SK-N-SH (cell line): ENCODE measurements at regions not wholly inside any gene's neighbourhood (a gene's known extent, or its start where the extent isn't known, plus 50 kb on each side); places are given as distances from the start of the nearest gene placed in this dataset.

Experiments
- CTCF ChIA-PET: fragments of 300-600, 350-600 bp; formaldehyde crosslinking; extraction: SDS; loops from one replicate; lab custom pipeline; 2021; lab: Yijun Ruan, JAX
- POLR2A ChIA-PET: fragments of 350-600 bp; sonication (Branson Sonifier 250); formaldehyde crosslinking; extraction: SDS; loops from one replicate; lab custom pipeline; 2020; ENCODE audit warnings: antibody characterized with exemption, inconsistent platforms; lab: Yijun Ruan, JAX
- DNase-seq: peaks from one replicate; pipeline ENCODE4 v3.0.0; 2012
- H2AFZ ChIP-seq: fragments of 200-600 bp; sonication (generic); 2 replicates; pipeline ENCODE4 v1.8.1; 2016; ENCODE audit warnings: antibody characterized with exemption, mild to moderate bottlenecking, low read depth
- H3F3A ChIP-seq: fragments of 200-600 bp; sonication (generic); replicated peaks from 2 replicates; pipeline ENCODE3; 2016; ENCODE audit warnings: antibody characterized with exemption, mild to moderate bottlenecking; ENCODE audit not compliant: insufficient read depth
- H3K27ac ChIP-seq, 2 experiments: fragments of 200-500 bp in 1 of 2; fragments of 200-600 bp in 1 of 2; sonication (Bioruptor generic) in 1 of 2; sonication (generic), shearing (Covaris generic) in 1 of 2; 2 replicates each; pipeline versions ENCODE4 v1.5.1 to v1.6.1; 2014 to 2016; ENCODE audit warnings: low read depth in 2 of 2, inconsistent platforms in 1 of 2, low read length in 1 of 2, mild to moderate bottlenecking in 1 of 2, mixed read lengths in 1 of 2
- H3K27me3 ChIP-seq: fragments of 200-600 bp; sonication (generic), shearing (Covaris generic); 2 replicates; pipeline ENCODE4 v1.6.1; 2016; ENCODE audit warnings: mixed run types; ENCODE audit not compliant: insufficient read depth
- H3K36me3 ChIP-seq, 2 experiments: fragments of 200-500 bp in 1 of 2; fragments of 200-600 bp in 1 of 2; sonication (Bioruptor generic) in 1 of 2; sonication (generic) in 1 of 2; replicated peaks in 1 of 2; 2 replicates each; pipeline versions ENCODE3 to v1.5.1; 2014 to 2016; ENCODE audit warnings: low read length in 1 of 2, mild to moderate bottlenecking in 1 of 2; ENCODE audit not compliant: insufficient read depth in 2 of 2, control insufficient read depth in 1 of 2
- H3K4me1 ChIP-seq, 2 experiments: fragments of 200-500 bp in 1 of 2; fragments of 200-600 bp in 1 of 2; sonication (Bioruptor generic) in 1 of 2; sonication (generic), shearing (Covaris generic) in 1 of 2; 2 replicates each; pipeline versions ENCODE4 v1.5.1 to v1.6.1; 2014 to 2016; ENCODE audit warnings: low read depth in 1 of 2, low read length in 1 of 2, mixed run types in 1 of 2; ENCODE audit not compliant: insufficient read depth in 2 of 2, control insufficient read depth in 1 of 2
- H3K4me2 ChIP-seq: fragments of 200-600 bp; sonication (generic), shearing (Covaris generic); 2 replicates; pipeline ENCODE4 v1.6.1; 2017; ENCODE audit warnings: mixed run types
- H3K4me3 ChIP-seq, 2 experiments: fragments of 200-500 bp in 1 of 2; fragments of 200-600 bp in 1 of 2; sonication (Bioruptor generic) in 1 of 2; sonication (generic), shearing (Covaris generic) in 1 of 2; 2 replicates each; pipeline versions ENCODE4 v1.5.1 to v1.8.1; 2014 to 2016; ENCODE audit warnings: low read depth in 2 of 2, inconsistent platforms in 1 of 2, low read length in 1 of 2, mild to moderate bottlenecking in 1 of 2, mixed read lengths in 1 of 2, moderate library complexity in 1 of 2
- H3K79me2 ChIP-seq: fragments of 200-600 bp; sonication (generic); 2 replicates; pipeline ENCODE4 v1.8.1; 2017; ENCODE audit warnings: mild to moderate bottlenecking; ENCODE audit not compliant: insufficient read depth
- H3K9ac ChIP-seq: fragments of 200-600 bp; sonication (generic); 2 replicates; pipeline ENCODE4 v1.6.1; 2017; ENCODE audit warnings: mixed run types
- H3K9me2 ChIP-seq: fragments of 200-600 bp; sonication (generic); 2 replicates; pipeline ENCODE4 v1.6.1; 2017; ENCODE audit warnings: mixed run types
- H3K9me3 ChIP-seq: fragments of 200-600 bp; sonication (generic); 2 replicates; pipeline ENCODE4 v1.6.1; 2017; ENCODE audit warnings: mixed run types, mild to moderate bottlenecking, moderate library complexity
- H4K20me1 ChIP-seq: fragments of 200-600 bp; sonication (generic); 2 replicates; pipeline ENCODE4 v1.6.1; 2017; ENCODE audit warnings: mild to moderate bottlenecking, mixed run types; ENCODE audit not compliant: insufficient read depth
- CHD2 ChIP-seq: fragments of 150-350 bp; IDR thresholded peaks from 2 replicates; pipeline ENCODE4 v1.6.1; 2018; ENCODE audit warnings: low read length; ENCODE audit not compliant: partially characterized antibody
- ELF1 ChIP-seq: IDR thresholded peaks from 2 replicates; pipeline ENCODE4 v1.4.0; 2012
- EZH2phosphoT487 ChIP-seq: fragments of 200-600 bp; sonication (generic); IDR thresholded peaks from 2 replicates; pipeline ENCODE4 v1.6.1; 2017; ENCODE audit warnings: low read depth, mixed run types, mild to moderate bottlenecking, antibody characterized with exemption, moderate library complexity, borderline replicate concordance
- FOXJ3 ChIP-seq: sonication (generic); formaldehyde crosslinking; IDR thresholded peaks from 2 replicates; pipeline ENCODE4 v1.5.1; 2020; ENCODE audit warnings: mild to moderate bottlenecking, missing genetic modification reagents
- FOXM1 ChIP-seq: IDR thresholded peaks from 2 replicates; pipeline ENCODE4 v1.4.0; 2012; ENCODE audit warnings: low read depth, mild to moderate bottlenecking
- JUND ChIP-seq: IDR thresholded peaks from 2 replicates; pipeline ENCODE4 v1.4.0; 2012
- MXI1 ChIP-seq: IDR thresholded peaks from 2 replicates; pipeline ENCODE4 v1.6.1; 2012; ENCODE audit warnings: mild to moderate bottlenecking, low read depth, low read length, improper control_type of control experiment
- RFX5 ChIP-seq: IDR thresholded peaks from 2 replicates; pipeline ENCODE4 v1.6.1; 2012; ENCODE audit warnings: mild to moderate bottlenecking, improper control_type of control experiment, low read length
- SIN3A ChIP-seq: IDR thresholded peaks from 2 replicates; pipeline ENCODE4 v1.6.1; 2012; ENCODE audit warnings: low read depth, mild to moderate bottlenecking, low read length, moderate library complexity, borderline replicate concordance
- SMC3 ChIP-seq: IDR thresholded peaks from 2 replicates; pipeline ENCODE4 v1.6.1; 2012; ENCODE audit warnings: low read depth, low read length, improper control_type of control experiment
- TAF1 ChIP-seq: IDR thresholded peaks from 2 replicates; pipeline ENCODE4 v1.6.1; 2012; ENCODE audit warnings: low read depth, mild to moderate bottlenecking, low read length, moderate library complexity, borderline replicate concordance
- YY1 ChIP-seq: IDR thresholded peaks from 2 replicates; pipeline ENCODE4 v1.4.0; 2012; ENCODE audit warnings: low read depth, mild to moderate bottlenecking
- WGBS: methylation state at CpG from one replicate; pipeline ENCODE4 v1.1.6; 2017; ENCODE audit warnings: low lambda C conversion rate; 5-methylcytosine and 5-hydroxymethylcytosine counted together
- TF ChIP-seq, protein P1 (sequence below): IDR thresholded peaks from 2 replicates; pipeline ENCODE4 v1.4.0; 2012; ENCODE audit warnings: low read depth, borderline replicate concordance
- TF ChIP-seq, protein P2 (sequence below): IDR thresholded peaks from 2 replicates; pipeline ENCODE4 v1.4.0; 2012; ENCODE audit warnings: low read depth
- TF ChIP-seq, protein P3 (sequence below): fragments of 150-350 bp; IDR thresholded peaks from 2 replicates; pipeline ENCODE4 v1.6.1; 2017; ENCODE audit warnings: antibody characterized with exemption, low read length, low read depth, borderline replicate concordance
- TF ChIP-seq, protein P4 (sequence below): IDR thresholded peaks from 2 replicates; pipeline ENCODE4 v1.6.1; 2012; ENCODE audit warnings: mild to moderate bottlenecking, low read depth, low read length, moderate library complexity

DNA sequence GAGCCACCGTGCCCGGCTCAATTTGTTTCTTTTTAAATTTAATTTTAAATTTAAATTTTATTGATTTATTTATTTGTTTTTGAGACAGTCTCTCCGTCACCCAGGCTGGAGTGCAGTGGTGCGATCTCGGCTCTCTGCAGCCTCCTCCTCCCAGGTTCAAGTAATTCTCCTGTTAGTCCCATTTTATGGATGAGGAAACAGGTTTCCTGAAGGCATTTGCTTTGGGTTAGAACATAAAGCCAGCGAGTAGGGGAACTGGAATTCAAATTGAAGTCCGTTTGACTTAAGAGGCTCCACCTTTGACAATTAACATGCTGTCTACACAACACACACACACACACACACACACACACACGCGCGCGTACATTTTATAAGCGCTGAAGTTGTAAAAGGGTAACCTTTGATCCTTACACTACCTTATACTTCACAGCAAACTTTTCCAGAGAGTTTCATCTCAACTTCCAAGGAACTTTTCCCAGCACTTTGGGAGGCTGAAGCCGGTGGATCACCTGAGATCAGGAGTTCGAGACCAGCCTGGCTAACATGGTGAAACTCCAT lies 232.0 kb downstream of the BCAS1 start:
- no peak for TF ChIP-seq SIN3A
- TF ChIP-seq MXI1, result no peak
- no peak for TF ChIP-seq TAF1
- TF ChIP-seq CHD2, result no peak
- TF ChIP-seq JUND, result no peak
- TF ChIP-seq ELF1, result no peak
- TF ChIP-seq FOXM1, result no peak
- TF ChIP-seq, protein P1, sequence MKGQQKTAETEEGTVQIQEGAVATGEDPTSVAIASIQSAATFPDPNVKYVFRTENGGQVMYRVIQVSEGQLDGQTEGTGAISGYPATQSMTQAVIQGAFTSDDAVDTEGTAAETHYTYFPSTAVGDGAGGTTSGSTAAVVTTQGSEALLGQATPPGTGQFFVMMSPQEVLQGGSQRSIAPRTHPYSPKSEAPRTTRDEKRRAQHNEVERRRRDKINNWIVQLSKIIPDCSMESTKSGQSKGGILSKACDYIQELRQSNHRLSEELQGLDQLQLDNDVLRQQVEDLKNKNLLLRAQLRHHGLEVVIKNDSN, result no peak
- Histone ChIP-seq H3K36me3 (no peaks in the 10 kb centered on the region), H3K9ac (no peak overlapping the region), H3K27ac (no peak overlapping the region), H3K79me2 (no peaks in the 10 kb centered on the region), H3K27me3 (no peaks in the 10 kb centered on the region), H2AFZ (no peak overlapping the region), H3F3A (peaks cover 6% of the 10 kb centered on the region), H3K4me3 (no peak overlapping the region), H3K4me2 (no peak overlapping the region), H3K9me2 (no peaks in the 10 kb centered on the region), H3K9me3 (no peaks in the 10 kb centered on the region), H4K20me1 (no peaks in the 10 kb centered on the region), H3K4me1 (peaks cover 0 to 14% of the 10 kb centered on the region in 2 experiments; a peak in 1 of 4 replicates)
- WGBS, result 92% methylated on average over 14 of the region's 14 CpGs
- ChIA-PET CTCF (no interaction called here), POLR2A (no interaction called here)
- DNase-seq, result no peak

DNA sequence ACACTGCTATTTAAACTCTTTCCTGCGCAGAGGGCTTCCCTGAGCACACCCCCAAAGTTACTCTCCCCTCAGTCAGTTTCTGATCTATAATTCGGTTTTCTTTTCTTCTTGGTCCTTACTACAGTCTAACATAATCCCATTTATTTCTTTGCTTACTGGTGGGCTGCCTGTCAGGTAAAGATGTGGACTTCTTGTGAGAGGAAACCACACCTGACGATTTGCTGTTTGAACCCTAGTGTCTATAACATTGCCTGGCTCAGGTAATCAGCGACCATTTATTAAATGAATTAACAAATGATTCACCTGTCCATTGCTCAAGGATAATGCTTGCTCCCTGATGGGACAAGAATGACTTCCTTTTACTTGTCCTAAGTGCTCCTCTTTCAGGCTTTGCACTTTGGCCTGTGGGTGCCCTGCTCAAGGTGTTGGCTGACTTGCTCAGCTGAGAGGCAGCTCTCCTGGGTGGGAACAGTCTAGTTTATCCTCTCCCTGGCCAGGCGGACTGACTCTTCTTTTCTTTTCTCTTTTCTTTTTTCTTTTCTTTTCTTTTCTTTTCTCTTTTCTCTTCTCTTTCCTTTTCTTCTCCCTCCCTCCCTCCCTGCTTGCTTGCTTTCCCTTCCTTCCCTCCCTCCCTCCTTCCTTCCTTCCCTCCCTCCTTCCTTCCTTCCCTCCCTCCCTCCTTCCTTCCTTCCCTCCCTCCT lies 233.1 kb downstream of the BCAS1 start:
- no peaks in the 10 kb centered on the region for H3K79me2 ChIP-seq
- H3K4me2 ChIP-seq, result no peak overlapping the region
- H3K9me2 ChIP-seq, result no peaks in the 10 kb centered on the region
- DNase-seq, result no peak
- ChIA-PET POLR2A (no interaction called here), CTCF (no interaction called here)
- peaks cover 6% of the 10 kb centered on the region for H3F3A ChIP-seq
- TF ChIP-seq RFX5, result no peak
- H3K27ac ChIP-seq, result no peak overlapping the region
- 88% methylated on average over 5 of the region's 5 CpGs for WGBS
- no peak overlapping the region for H3K4me3 ChIP-seq
- H3K4me1 ChIP-seq, result peaks cover 0 to 14% of the 10 kb centered on the region in 2 experiments; a peak in 1 of 4 replicates
- no peaks in the 10 kb centered on the region for H4K20me1 ChIP-seq
- no peaks in the 10 kb centered on the region for H3K36me3 ChIP-seq
- H3K9me3 ChIP-seq, result no peaks in the 10 kb centered on the region
- no peak overlapping the region for H2AFZ ChIP-seq
- H3K27me3 ChIP-seq, result no peaks in the 10 kb centered on the region
- H3K9ac ChIP-seq, result no peak overlapping the region

DNA sequence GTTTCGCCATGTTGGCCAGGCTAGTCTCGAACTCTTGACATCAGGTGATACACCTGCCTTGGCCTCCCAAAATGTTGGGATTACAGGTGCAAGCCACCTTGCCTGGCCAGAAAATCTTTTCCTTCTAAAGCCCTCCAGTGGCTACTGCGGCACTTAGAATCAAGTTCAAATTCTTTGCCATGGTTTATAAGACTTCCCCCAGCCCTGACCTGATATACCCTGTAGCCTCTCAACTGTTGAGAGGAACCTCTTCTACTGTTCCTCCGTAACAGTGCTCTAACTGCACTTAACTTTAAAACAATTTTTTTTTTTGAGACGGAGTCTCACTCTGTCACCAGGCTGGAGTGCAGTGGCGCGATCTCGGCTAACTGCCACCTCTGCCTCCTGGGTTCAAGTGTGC lies 235.6 kb downstream of the BCAS1 start:
- no peak overlapping the region for H3K4me2 ChIP-seq
- WGBS, result 95% methylated on average over 8 of the region's 8 CpGs
- H3K27ac ChIP-seq, result no peak overlapping the region
- H3F3A ChIP-seq, result peaks cover 16% of the 10 kb centered on the region
- H3K79me2 ChIP-seq, result no peaks in the 10 kb centered on the region
- H3K9me2 ChIP-seq, result no peaks in the 10 kb centered on the region
- H3K9me3 ChIP-seq, result no peaks in the 10 kb centered on the region
- H4K20me1 ChIP-seq, result no peaks in the 10 kb centered on the region
- H3K9ac ChIP-seq, result no peak overlapping the region
- H2AFZ ChIP-seq, result no peak overlapping the region
- no peak overlapping the region for H3K4me3 ChIP-seq
- H3K27me3 ChIP-seq, result no peaks in the 10 kb centered on the region
- CTCF ChIA-PET, result no interaction called here
- POLR2A ChIA-PET, result no interaction called here
- peaks cover 0 to 10% of the 10 kb centered on the region in 2 experiments; a peak in 2 of 4 replicates for H3K4me1 ChIP-seq
- H3K36me3 ChIP-seq, result no peaks in the 10 kb centered on the region
- no peak for DNase-seq
- TF ChIP-seq YY1 (no peak), ELF1 (no peak), FOXJ3 (no peak), SIN3A (no peak), SMC3 (no peak), MXI1 (no peak), EZH2phosphoT487 (no peak)
- TF ChIP-seq, protein P2, sequence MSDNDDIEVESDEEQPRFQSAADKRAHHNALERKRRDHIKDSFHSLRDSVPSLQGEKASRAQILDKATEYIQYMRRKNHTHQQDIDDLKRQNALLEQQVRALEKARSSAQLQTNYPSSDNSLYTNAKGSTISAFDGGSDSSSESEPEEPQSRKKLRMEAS, result no peak
- TF ChIP-seq, protein P3, sequence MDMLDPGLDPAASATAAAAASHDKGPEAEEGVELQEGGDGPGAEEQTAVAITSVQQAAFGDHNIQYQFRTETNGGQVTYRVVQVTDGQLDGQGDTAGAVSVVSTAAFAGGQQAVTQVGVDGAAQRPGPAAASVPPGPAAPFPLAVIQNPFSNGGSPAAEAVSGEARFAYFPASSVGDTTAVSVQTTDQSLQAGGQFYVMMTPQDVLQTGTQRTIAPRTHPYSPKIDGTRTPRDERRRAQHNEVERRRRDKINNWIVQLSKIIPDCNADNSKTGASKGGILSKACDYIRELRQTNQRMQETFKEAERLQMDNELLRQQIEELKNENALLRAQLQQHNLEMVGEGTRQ, result no peak
- TF ChIP-seq, protein P4, sequence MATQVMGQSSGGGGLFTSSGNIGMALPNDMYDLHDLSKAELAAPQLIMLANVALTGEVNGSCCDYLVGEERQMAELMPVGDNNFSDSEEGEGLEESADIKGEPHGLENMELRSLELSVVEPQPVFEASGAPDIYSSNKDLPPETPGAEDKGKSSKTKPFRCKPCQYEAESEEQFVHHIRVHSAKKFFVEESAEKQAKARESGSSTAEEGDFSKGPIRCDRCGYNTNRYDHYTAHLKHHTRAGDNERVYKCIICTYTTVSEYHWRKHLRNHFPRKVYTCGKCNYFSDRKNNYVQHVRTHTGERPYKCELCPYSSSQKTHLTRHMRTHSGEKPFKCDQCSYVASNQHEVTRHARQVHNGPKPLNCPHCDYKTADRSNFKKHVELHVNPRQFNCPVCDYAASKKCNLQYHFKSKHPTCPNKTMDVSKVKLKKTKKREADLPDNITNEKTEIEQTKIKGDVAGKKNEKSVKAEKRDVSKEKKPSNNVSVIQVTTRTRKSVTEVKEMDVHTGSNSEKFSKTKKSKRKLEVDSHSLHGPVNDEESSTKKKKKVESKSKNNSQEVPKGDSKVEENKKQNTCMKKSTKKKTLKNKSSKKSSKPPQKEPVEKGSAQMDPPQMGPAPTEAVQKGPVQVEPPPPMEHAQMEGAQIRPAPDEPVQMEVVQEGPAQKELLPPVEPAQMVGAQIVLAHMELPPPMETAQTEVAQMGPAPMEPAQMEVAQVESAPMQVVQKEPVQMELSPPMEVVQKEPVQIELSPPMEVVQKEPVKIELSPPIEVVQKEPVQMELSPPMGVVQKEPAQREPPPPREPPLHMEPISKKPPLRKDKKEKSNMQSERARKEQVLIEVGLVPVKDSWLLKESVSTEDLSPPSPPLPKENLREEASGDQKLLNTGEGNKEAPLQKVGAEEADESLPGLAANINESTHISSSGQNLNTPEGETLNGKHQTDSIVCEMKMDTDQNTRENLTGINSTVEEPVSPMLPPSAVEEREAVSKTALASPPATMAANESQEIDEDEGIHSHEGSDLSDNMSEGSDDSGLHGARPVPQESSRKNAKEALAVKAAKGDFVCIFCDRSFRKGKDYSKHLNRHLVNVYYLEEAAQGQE, result no peak
